Natural killer cell (primary cell): ENCODE measurements at regions not wholly inside any gene's neighbourhood (a gene's known extent, or its start where the extent isn't known, plus 50 kb on each side); places are given as distances from the start of the nearest gene placed in this dataset.

ENCODE experiments used
- ATAC-seq, 3 donors: fragments of 150-1000 bp in 2 of 3; fragments of 200-7000 bp in 1 of 3; cut with Tn5 transposase; 1 replicate in 1 of 3; 2 replicates in 2 of 3; pipeline ENCODE4 v1.10.0; 2021; ENCODE audit warnings: mild to moderate bottlenecking in 2 of 3, moderate library complexity in 2 of 3
- DNase-seq, 2 donors: peaks; one replicate each; pipeline versions ENCODE4 v3.0.0 to v3.0.0-alpha.2; 2013 to 2021; ENCODE audit warnings: mixed read lengths in 1 of 2
- H3K27ac ChIP-seq: one replicate; pipeline ENCODE4 v1.5.1; 2013; ENCODE audit warnings: mild to moderate bottlenecking, low read length
- H3K27me3 ChIP-seq: one replicate; pipeline ENCODE4 v1.6.1; 2013; ENCODE audit warnings: low read length; ENCODE audit not compliant: control insufficient read depth, insufficient read depth
- H3K36me3 ChIP-seq: one replicate; pipeline ENCODE4 v1.6.1; 2013; ENCODE audit warnings: low read length; ENCODE audit not compliant: control insufficient read depth, insufficient read depth
- H3K4me1 ChIP-seq: one replicate; pipeline ENCODE4 v1.6.1; 2013; ENCODE audit warnings: low read length; ENCODE audit not compliant: control insufficient read depth, insufficient read depth
- H3K4me3 ChIP-seq: one replicate; pipeline ENCODE4 v1.5.1; 2013; ENCODE audit warnings: low read length
- H3K9me3 ChIP-seq: one replicate; pipeline ENCODE4 v1.6.1; 2013; ENCODE audit warnings: low read length; ENCODE audit not compliant: control insufficient read depth, insufficient read depth
- H3K27ac Mint-ChIP-seq, 2 donors: one replicate each; pipeline ENCODE4 v1.8.0; 2022; ENCODE audit warnings: mild to moderate bottlenecking in 2 of 2, mixed read lengths in 2 of 2, moderate library complexity in 1 of 2
- H3K27me3 Mint-ChIP-seq, 2 donors: one replicate each; pipeline ENCODE4 v1.8.0; 2022; ENCODE audit warnings: low read depth in 2 of 2, mixed read lengths in 2 of 2
- H3K36me3 Mint-ChIP-seq: one replicate; pipeline ENCODE4 v1.8.0; 2022; ENCODE audit warnings: mixed read lengths
- H3K4me1 Mint-ChIP-seq, 2 donors: one replicate each; pipeline ENCODE4 v1.8.0; 2022; ENCODE audit warnings: mixed read lengths in 2 of 2
- H3K4me3 Mint-ChIP-seq: one replicate; pipeline ENCODE4 v1.8.0; 2022; ENCODE audit warnings: mild to moderate bottlenecking, moderate library complexity, mixed read lengths
- H3K9me3 Mint-ChIP-seq, 2 donors: one replicate each; pipeline ENCODE4 v1.8.0; 2022; ENCODE audit warnings: mixed read lengths in 2 of 2
- CTCF ChIP-seq: fragments of 200-600 bp; IDR thresholded peaks from one replicate; pipeline ENCODE4 v1.8.0; 2022; ENCODE audit warnings: antibody characterized with exemption
- WGBS: methylation state at CpG from one replicate; pipeline ENCODE4 v1.1.7; 2013; ENCODE audit warnings: missing lambda C conversion rate; ENCODE audit not compliant: insufficient coverage; 5-methylcytosine and 5-hydroxymethylcytosine counted together
- intact Hi-C: fragments of 100-400 bp; cut with micrococcal nuclease; formaldehyde crosslinking; loops from one replicate; pipeline ENCODE4 v1.14.2; 2022

- H3K9me3 Mint-ChIP-seq, result no peaks in the 10 kb centered on the region
- H3K27ac ChIP-seq, result no peak overlapping the region
- no peaks in the 10 kb centered on the region for H3K27me3 Mint-ChIP-seq
- peaks cover 3% of the 10 kb centered on the region for H3K9me3 ChIP-seq
- no peaks in the 10 kb centered on the region for H3K36me3 Mint-ChIP-seq
- H3K4me3 ChIP-seq, result no peak overlapping the region
- H3K4me1 Mint-ChIP-seq, result no peaks in the 10 kb centered on the region
- TF ChIP-seq CTCF, result no peak
- no peaks in the 10 kb centered on the region for H3K27me3 ChIP-seq
- H3K27ac Mint-ChIP-seq, result no peak overlapping the region
- DNase-seq (no peak), ATAC-seq (no peak)
- H3K36me3 ChIP-seq, result no peaks in the 10 kb centered on the region
- 91% methylated on average over 3 of the region's 3 CpGs for WGBS
- no peaks in the 10 kb centered on the region for H3K4me1 ChIP-seq
- intact Hi-C loops, result no loop called here
- no peak overlapping the region for H3K4me3 Mint-ChIP-seq
Observed at GRCh38 chr5:3323144-3323543, 272.5 kb upstream of the IRX1 start.

- no peaks in the 10 kb centered on the region for H3K27me3 ChIP-seq
- no peaks in the 10 kb centered on the region for H3K36me3 ChIP-seq
- intact Hi-C loops, result no loop called here
- no peaks in the 10 kb centered on the region for H3K4me1 ChIP-seq
- 97% methylated on average over 3 of the region's 3 CpGs for WGBS
- Mint-ChIP-seq H3K4me1 (no peaks in the 10 kb centered on the region), H3K27me3 (no peaks in the 10 kb centered on the region), H3K4me3 (no peak overlapping the region), H3K27ac (no peak overlapping the region), H3K36me3 (no peaks in the 10 kb centered on the region), H3K9me3 (no peaks in the 10 kb centered on the region)
- ATAC-seq, result no peak
- peaks cover 3% of the 10 kb centered on the region for H3K9me3 ChIP-seq
- no peak overlapping the region for H3K27ac ChIP-seq
- H3K4me3 ChIP-seq, result no peak overlapping the region
- TF ChIP-seq CTCF, result no peak
- no peak for DNase-seq
Observed at GRCh38 chr5:3322642-3323041, 273.0 kb upstream of the IRX1 start.

GRCh38 chr5:3321923-3322322, 273.7 kb upstream of the IRX1 start:
- Histone ChIP-seq H3K4me1 (no peaks in the 10 kb centered on the region), H3K4me3 (no peak overlapping the region), H3K36me3 (no peaks in the 10 kb centered on the region), H3K27ac (no peak overlapping the region), H3K27me3 (no peaks in the 10 kb centered on the region), H3K9me3 (peaks cover 3% of the 10 kb centered on the region)
- no peaks in the 10 kb centered on the region for H3K9me3 Mint-ChIP-seq
- ATAC-seq (no peak), DNase-seq (no peak)
- H3K27me3 Mint-ChIP-seq, result no peaks in the 10 kb centered on the region
- intact Hi-C loops, result no loop called here
- no peak overlapping the region for H3K4me3 Mint-ChIP-seq
- no peaks in the 10 kb centered on the region for H3K36me3 Mint-ChIP-seq
- 91% methylated on average over 10 of the region's 10 CpGs for WGBS
- H3K27ac Mint-ChIP-seq, result no peak overlapping the region
- H3K4me1 Mint-ChIP-seq, result no peaks in the 10 kb centered on the region
- TF ChIP-seq CTCF, result no peak

GRCh38 chr5:3321119-3321760, 274.4 kb upstream of the IRX1 start:
- H3K4me3 Mint-ChIP-seq, result no peak overlapping the region
- H3K27ac ChIP-seq, result no peak overlapping the region
- intact Hi-C loops, result no loop called here

More at GRCh38 chr5:3321119-3321760, 274.4 kb upstream of the IRX1 start:
- H3K9me3 ChIP-seq, result peaks cover 3% of the 10 kb centered on the region
- no peaks in the 10 kb centered on the region for H3K4me1 ChIP-seq
- H3K4me3 ChIP-seq, result no peak overlapping the region
- H3K36me3 ChIP-seq, result no peaks in the 10 kb centered on the region
- Mint-ChIP-seq H3K27me3 (no peaks in the 10 kb centered on the region), H3K4me1 (no peaks in the 10 kb centered on the region), H3K27ac (no peak overlapping the region), H3K9me3 (no peaks in the 10 kb centered on the region), H3K36me3 (no peaks in the 10 kb centered on the region)
- 94% methylated on average over 11 of the region's 11 CpGs for WGBS
- H3K27me3 ChIP-seq, result no peaks in the 10 kb centered on the region
- ATAC-seq (no peak), DNase-seq (no peak)
- no peak for TF ChIP-seq CTCF
